Lower leg skin (tissue), 3 donors: ENCODE measurements at regions not wholly inside any gene's neighbourhood (a gene's known extent, or its start where the extent isn't known, plus 50 kb on each side); places are given as distances from the start of the nearest gene placed in this dataset.
"Not testable (repeated sequence)": the region's sequence is repeated elsewhere in the genome, so short reads cannot be mapped to it uniquely, and the experiment has no call there.

Source experiments
- CTCF ChIP-seq, 3 donors: fragments of 450-650 bp; IDR thresholded peaks; one replicate each; pipeline ENCODE4 v1.5.1; 2016; ENCODE audit warnings: antibody characterized with exemption in 3 of 3, mild to moderate bottlenecking in 3 of 3, moderate library complexity in 2 of 3
- POLR2A ChIP-seq, 2 donors: fragments of 450-650 bp; IDR thresholded peaks; one replicate each; pipeline ENCODE4 v1.6.1; 2016 to 2017; ENCODE audit warnings: antibody characterized with exemption in 2 of 2, mild to moderate bottlenecking in 1 of 2, moderate library complexity in 1 of 2

GRCh38 chr7:32738390-32738789 lies 153.2 kb downstream of the KBTBD2 start:
- TF ChIP-seq CTCF, POLR2A (IDR thresholded peaks at IDR 0.05): not testable (repeated sequence)
